HepG2 (cell line): ENCODE measurements at regions not wholly inside any gene's neighbourhood (a gene's known extent, or its start where the extent isn't known, plus 50 kb on each side); places are given as distances from the start of the nearest gene placed in this dataset.

Experiments used
- ATAC-seq: fragments of 200-7000 bp; cut with Tn5 transposase; 3 replicates; pipeline ENCODE4 v1.9.1; 2020; ENCODE audit warnings: mild to moderate bottlenecking, moderate library complexity
- BruUV-seq: library from RNA; stranded (reverse); fragments of 400-500 nt; replicated peaks from 2 replicates; lab custom pipeline; 2021; lab: Mats Ljungman, UMichigan
- CTCF ChIA-PET: fragments of 300-600 bp; formaldehyde crosslinking; extraction: SDS; loops from one replicate; lab custom pipeline; 2021; ENCODE audit warnings: low total read pairs, inconsistent platforms, low intra/inter-chr PET ratio; lab: Yijun Ruan, JAX
- POLR2A ChIA-PET: fragments of 350-600 bp; sonication (Branson Sonifier 250); formaldehyde crosslinking; loops from one replicate; lab custom pipeline; 2020; ENCODE audit warnings: antibody characterized with exemption, inconsistent platforms; lab: Yijun Ruan, JAX
- DNase-seq: peaks from one replicate; pipeline ENCODE4 v3.0.0-alpha.2; 2015; ENCODE audit warnings: low spot score
- FAIRE-seq: peaks from 3 replicates; lab custom pipeline; 2011; peaks lifted over from hg19 to GRCh38; lab: Jason Lieb, UNC
- H2AFZ ChIP-seq: one replicate; pipeline ENCODE4 v1.6.1; 2011; ENCODE audit warnings: low read length, inconsistent platforms
- H3K27ac ChIP-seq: fragments of 300-600 bp; 3 replicates; pipeline ENCODE4 v1.8.0; 2011; ENCODE audit warnings: mixed run types, mild to moderate bottlenecking, mixed read lengths, low read length, inconsistent platforms; ENCODE audit not compliant: insufficient read depth; ENCODE audit errors: extremely low read length
- H3K27me3 ChIP-seq, 2 experiments: fragments of 200-600 bp in 1 of 2; 2 replicates in 1 of 2; 3 replicates in 1 of 2; pipeline versions ENCODE4 v1.6.0 to v1.8.0; 2011; ENCODE audit warnings: low read length in 2 of 2, mild to moderate bottlenecking in 2 of 2, moderate library complexity in 2 of 2, inconsistent platforms in 1 of 2; ENCODE audit not compliant: insufficient read depth in 2 of 2, control insufficient read depth in 1 of 2
- H3K36me3 ChIP-seq, 2 experiments: fragments of 200-600 bp in 1 of 2; replicated peaks in 1 of 2; 2 replicates in 1 of 2; 3 replicates in 1 of 2; pipeline versions ENCODE4 v1.5.1 to v1.8.0; 2011; ENCODE audit warnings: low read length in 2 of 2, inconsistent platforms in 1 of 2; ENCODE audit not compliant: insufficient read depth in 2 of 2, control insufficient read depth in 1 of 2
- H3K4me1 ChIP-seq: 2 replicates; pipeline ENCODE4 v1.5.1; 2012; ENCODE audit warnings: low read length, inconsistent platforms; ENCODE audit not compliant: insufficient read depth
- H3K4me2 ChIP-seq: 2 replicates; pipeline ENCODE4 v1.6.0; 2011; ENCODE audit warnings: low read depth, low read length, inconsistent platforms
- H3K4me3 ChIP-seq, 3 experiments: fragments of 200-600 bp in 1 of 3; sonication (generic), shearing (Covaris generic) in 1 of 3; replicated peaks in 1 of 3; 2 replicates each; pipeline ENCODE4 v1.5.1; 2011 to 2016; ENCODE audit warnings: low read length in 3 of 3, inconsistent platforms in 2 of 3, low read depth in 2 of 3, mild to moderate bottlenecking in 2 of 3, control low read depth in 1 of 3, mixed read lengths in 1 of 3; ENCODE audit not compliant: insufficient read depth in 1 of 3
- H3K79me2 ChIP-seq: one replicate; pipeline ENCODE4 v1.6.1; 2011; ENCODE audit warnings: low read length, inconsistent platforms; ENCODE audit not compliant: insufficient read depth
- H3K9ac ChIP-seq: 2 replicates; pipeline ENCODE4 v1.6.0; 2011; ENCODE audit warnings: mild to moderate bottlenecking, low read depth, low read length, inconsistent platforms; ENCODE audit not compliant: insufficient read depth
- H3K9me3 ChIP-seq: 2 replicates; pipeline ENCODE4 v1.5.1; 2012; ENCODE audit warnings: mild to moderate bottlenecking, low read length
- H4K20me1 ChIP-seq: 2 replicates; pipeline ENCODE4 v1.6.0; 2011; ENCODE audit warnings: inconsistent platforms, mild to moderate bottlenecking, low read length, moderate library complexity; ENCODE audit not compliant: insufficient read depth
- CCAR2 ChIP-seq: fragments of 200-400 bp; formaldehyde crosslinking; optimal IDR thresholded peaks from 2 replicates; pipeline ENCODE3; 2018; ENCODE audit warnings: low read depth, mild to moderate bottlenecking, low read length, moderate library complexity
- FOXP1 ChIP-seq, 2 experiments: fragments of 450-650 bp in 1 of 2; IDR thresholded peaks; 2 replicates each; pipeline ENCODE4 v1.6.1; 2017 to 2018; ENCODE audit warnings: antibody characterized with exemption in 1 of 2
- MED1 ChIP-seq: sonication (generic); formaldehyde crosslinking; IDR thresholded peaks from 2 replicates; pipeline ENCODE4 v1.4.0; 2020; ENCODE audit warnings: missing genetic modification reagents
- NCOA2 ChIP-seq: sonication (generic); formaldehyde crosslinking; IDR thresholded peaks from 2 replicates; pipeline ENCODE4 v1.8.0; 2022; ENCODE audit warnings: inconsistent platforms
- PBX3 ChIP-seq: sonication (generic); formaldehyde crosslinking; IDR thresholded peaks from 2 replicates; pipeline ENCODE4 v1.8.1; 2023; ENCODE audit warnings: missing genetic modification reagents, inconsistent platforms, borderline replicate concordance
- PHF20 ChIP-seq: sonication (generic); formaldehyde crosslinking; IDR thresholded peaks from 2 replicates; pipeline ENCODE4 v1.5.0; 2020; ENCODE audit warnings: mild to moderate bottlenecking, missing genetic modification reagents
- RAD21 ChIP-seq: fragments of 450-650 bp; formaldehyde crosslinking; IDR thresholded peaks from 2 replicates; pipeline ENCODE4 v1.5.0; 2020; ENCODE audit warnings: mild to moderate bottlenecking
- ZBTB34 ChIP-seq: sonication (generic); formaldehyde crosslinking; IDR thresholded peaks from 2 replicates; pipeline ENCODE4 v1.8.0; 2022; ENCODE audit warnings: mild to moderate bottlenecking, missing genetic modification reagents
- ZNF24 ChIP-seq: fragments of 450-650 bp; IDR thresholded peaks from 2 replicates; pipeline ENCODE4 v1.6.1; 2017; ENCODE audit warnings: antibody characterized with exemption, mild to moderate bottlenecking
- ZNF260 ChIP-seq: sonication (generic); formaldehyde crosslinking; IDR thresholded peaks from 2 replicates; pipeline ENCODE4 v1.4.0; 2020; ENCODE audit warnings: missing genetic modification reagents, low read depth, mild to moderate bottlenecking, borderline replicate concordance
- ZNF563 ChIP-seq: sonication (generic); formaldehyde crosslinking; IDR thresholded peaks from 2 replicates; pipeline ENCODE4 v1.8.0; 2022; ENCODE audit warnings: mild to moderate bottlenecking, moderate library complexity, missing genetic modification reagents
- ZNF766 ChIP-seq: sonication (generic); formaldehyde crosslinking; IDR thresholded peaks from 2 replicates; pipeline ENCODE4 v1.5.0; 2020; ENCODE audit warnings: missing genetic modification reagents, borderline replicate concordance
- ZNF816 ChIP-seq: sonication (generic); formaldehyde crosslinking; IDR thresholded peaks from 2 replicates; pipeline ENCODE4 v1.8.0; 2022; ENCODE audit warnings: missing genetic modification reagents, mild to moderate bottlenecking, borderline replicate concordance
- ZUFSP ChIP-seq: sonication (generic); formaldehyde crosslinking; IDR thresholded peaks from 2 replicates; pipeline ENCODE4 v1.9.0; 2021; ENCODE audit warnings: missing genetic modification reagents, mild to moderate bottlenecking, borderline replicate concordance
- WGBS: methylation state at CpG from one replicate; pipeline ENCODE4 v1.1.6; 2017; ENCODE audit warnings: low lambda C conversion rate; 5-methylcytosine and 5-hydroxymethylcytosine counted together
- in situ Hi-C: cut with HindIII; loops from 2 replicates; pipeline ENCODE4 v1.10.0; 2017; ENCODE audit warnings: low pct_unique_long_range_greater_than_20kb; ENCODE audit not compliant: extremely low pct_ligation_motif_present
- intact Hi-C: fragments of 100-400 bp; cut with micrococcal nuclease; formaldehyde crosslinking; loops from one replicate; pipeline ENCODE4 v1.10.0; 2022; ENCODE audit not compliant: unreplicated experiment
- TF ChIP-seq, protein P1 (sequence below): sonication (generic); formaldehyde crosslinking; IDR thresholded peaks from 2 replicates; pipeline ENCODE4 v1.4.0; 2020; ENCODE audit warnings: mild to moderate bottlenecking, missing genetic modification reagents
- TF ChIP-seq, protein P2 (sequence below): IDR thresholded peaks from 2 replicates; pipeline ENCODE4 v1.6.1; 2016

- Histone ChIP-seq H3K27ac (no peak overlapping the region), H3K4me2 (no peak overlapping the region), H3K36me3 (no peaks in the 10 kb centered on the region), H3K9ac (no peak overlapping the region), H3K4me1 (no peaks in the 10 kb centered on the region), H2AFZ (no peak overlapping the region), H3K9me3 (no peaks in the 10 kb centered on the region), H3K27me3 (no peaks in the 10 kb centered on the region), H4K20me1 (no peaks in the 10 kb centered on the region), H3K79me2 (no peaks in the 10 kb centered on the region), H3K4me3 (no peak overlapping the region)
- peak; percentile 40; the same call in 1 of the 3 replicates for ATAC-seq
- 2% methylated on average over 8 of the region's 10 CpGs for WGBS
- no peak for DNase-seq
- FAIRE-seq, result no peak
- intact Hi-C loops, result no loop called here
- ChIA-PET CTCF (no interaction called here), POLR2A (no interaction called here)
- TF ChIP-seq, protein P1, sequence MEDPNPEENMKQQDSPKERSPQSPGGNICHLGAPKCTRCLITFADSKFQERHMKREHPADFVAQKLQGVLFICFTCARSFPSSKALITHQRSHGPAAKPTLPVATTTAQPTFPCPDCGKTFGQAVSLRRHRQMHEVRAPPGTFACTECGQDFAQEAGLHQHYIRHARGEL (CRISPR knock-in tag), result no peak
- TF ChIP-seq NCOA2 (CRISPR knock-in tag) (no peak), ZBTB34 (CRISPR knock-in tag) (no peak), MED1 (CRISPR knock-in tag) (no peak), ZNF766 (CRISPR knock-in tag) (no peak), ZNF24 (no peak), PHF20 (CRISPR knock-in tag) (no peak), CCAR2 (no peak), ZNF260 (no peak), ZNF816 (CRISPR knock-in tag) (no peak), PBX3 (CRISPR knock-in tag) (no peak), FOXP1 (IDR thresholded peaks at IDR 0.05) (no peak), FOXP1 (CRISPR knock-in tag; IDR thresholded peaks at IDR 0.05) (no peak), ZUFSP (CRISPR knock-in tag) (no peak), ZNF563 (CRISPR knock-in tag) (no peak), RAD21 (CRISPR knock-in tag) (no peak)
- TF ChIP-seq, protein P2, sequence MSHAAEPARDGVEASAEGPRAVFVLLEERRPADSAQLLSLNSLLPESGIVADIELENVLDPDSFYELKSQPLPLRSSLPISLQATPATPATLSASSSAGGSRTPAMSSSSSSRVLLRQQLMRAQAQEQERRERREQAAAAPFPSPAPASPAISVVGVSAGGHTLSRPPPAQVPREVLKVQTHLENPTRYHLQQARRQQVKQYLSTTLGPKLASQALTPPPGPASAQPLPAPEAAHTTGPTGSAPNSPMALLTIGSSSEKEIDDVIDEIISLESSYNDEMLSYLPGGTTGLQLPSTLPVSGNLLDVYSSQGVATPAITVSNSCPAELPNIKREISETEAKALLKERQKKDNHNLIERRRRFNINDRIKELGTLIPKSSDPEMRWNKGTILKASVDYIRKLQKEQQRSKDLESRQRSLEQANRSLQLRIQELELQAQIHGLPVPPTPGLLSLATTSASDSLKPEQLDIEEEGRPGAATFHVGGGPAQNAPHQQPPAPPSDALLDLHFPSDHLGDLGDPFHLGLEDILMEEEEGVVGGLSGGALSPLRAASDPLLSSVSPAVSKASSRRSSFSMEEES, result no peak
- in situ Hi-C loops, result no loop called here
- BruUV-seq, result no TSS peak
Observed at GRCh38 chr7:86130268-86130667, 513.4 kb upstream of the GRM3 start.
